Lower lobe of right lung (tissue), 2 donors: ENCODE measurements at regions not wholly inside any gene's neighbourhood (a gene's known extent, or its start where the extent isn't known, plus 50 kb on each side); places are given as distances from the start of the nearest gene placed in this dataset.

ENCODE experiments used
- ATAC-seq, 2 donors: fragments of 200-7000 bp; cut with Tn5 transposase; one replicate each; pipeline ENCODE4 v1.9.1; 2020 to 2022; ENCODE audit warnings: mild to moderate bottlenecking in 2 of 2, moderate library complexity in 2 of 2
- DNase-seq: peaks from one replicate; pipeline ENCODE4 v3.0.0-alpha.2; 2020
- H3K27ac ChIP-seq: fragments of 200-600 bp; one replicate; pipeline ENCODE4 v1.8.0; 2022
- H3K27me3 ChIP-seq: fragments of 200-600 bp; one replicate; pipeline ENCODE4 v1.8.0; 2022; ENCODE audit warnings: low read depth
- H3K36me3 ChIP-seq: fragments of 200-600 bp; one replicate; pipeline ENCODE4 v1.8.0; 2022; ENCODE audit warnings: mild to moderate bottlenecking
- H3K4me1 ChIP-seq: fragments of 200-600 bp; one replicate; pipeline ENCODE4 v1.8.0; 2022
- H3K4me3 ChIP-seq: fragments of 200-600 bp; one replicate; pipeline ENCODE4 v1.8.0; 2022; ENCODE audit warnings: mild to moderate bottlenecking
- H3K9me3 ChIP-seq: fragments of 200-600 bp; one replicate; pipeline ENCODE4 v1.8.0; 2022
- intact Hi-C: fragments of 100-400 bp; cut with DNase I; formaldehyde crosslinking; loops from one replicate; pipeline ENCODE4 v1.11.0; 2022
- TF ChIP-seq, protein P1 (sequence below): fragments of 200-600 bp; IDR thresholded peaks from one replicate; pipeline ENCODE4 v1.8.0; 2022; ENCODE audit warnings: antibody characterized with exemption, mild to moderate bottlenecking
- donor health status: DM: no; HTN: yes; CAD: no; lungs with severe emphysema.

DNA sequence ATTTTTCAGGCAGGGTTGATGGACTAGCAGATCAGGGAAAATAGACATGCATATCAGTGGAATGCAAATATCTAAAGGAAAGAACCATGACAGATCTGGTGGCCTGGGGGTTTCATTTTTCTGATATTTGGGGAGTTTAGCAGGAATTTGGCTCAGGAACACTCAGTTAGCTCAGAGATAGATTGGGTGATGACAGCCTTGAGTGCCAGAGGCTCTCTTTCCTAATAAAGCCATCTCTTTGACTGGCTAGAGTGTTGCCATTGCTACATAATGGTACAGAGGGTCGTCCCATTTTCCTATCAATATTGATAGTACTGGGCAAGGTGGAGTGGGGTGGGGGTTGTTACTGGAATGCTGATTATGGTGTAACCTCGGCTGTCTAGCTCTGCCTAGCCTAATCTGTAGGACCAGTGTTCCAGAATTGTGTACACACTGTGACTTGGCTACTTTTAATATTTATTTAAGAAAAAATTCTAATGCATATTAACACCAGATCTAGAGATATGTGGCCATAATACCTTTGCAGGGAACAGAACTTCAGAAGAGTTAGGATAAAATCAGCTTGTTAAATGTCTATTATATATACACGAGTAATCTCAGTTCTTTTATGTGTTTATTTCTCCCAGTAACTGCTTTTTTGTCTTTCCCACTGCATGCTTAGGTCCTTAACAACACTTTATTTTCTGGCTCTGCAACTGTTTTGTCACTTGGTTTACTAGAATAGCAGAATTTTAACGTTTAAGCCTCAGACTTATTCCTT lies 145.0 kb upstream of the SPOCK3 start:
- no peaks in the 10 kb centered on the region for H3K27me3 ChIP-seq
- H3K4me3 ChIP-seq = no peak overlapping the region
- H3K27ac ChIP-seq = no peak overlapping the region
- intact Hi-C loops = no loop called here
- ATAC-seq (no peak), DNase-seq (no peak)
- H3K36me3 ChIP-seq = no peaks in the 10 kb centered on the region
- TF ChIP-seq, protein P1, sequence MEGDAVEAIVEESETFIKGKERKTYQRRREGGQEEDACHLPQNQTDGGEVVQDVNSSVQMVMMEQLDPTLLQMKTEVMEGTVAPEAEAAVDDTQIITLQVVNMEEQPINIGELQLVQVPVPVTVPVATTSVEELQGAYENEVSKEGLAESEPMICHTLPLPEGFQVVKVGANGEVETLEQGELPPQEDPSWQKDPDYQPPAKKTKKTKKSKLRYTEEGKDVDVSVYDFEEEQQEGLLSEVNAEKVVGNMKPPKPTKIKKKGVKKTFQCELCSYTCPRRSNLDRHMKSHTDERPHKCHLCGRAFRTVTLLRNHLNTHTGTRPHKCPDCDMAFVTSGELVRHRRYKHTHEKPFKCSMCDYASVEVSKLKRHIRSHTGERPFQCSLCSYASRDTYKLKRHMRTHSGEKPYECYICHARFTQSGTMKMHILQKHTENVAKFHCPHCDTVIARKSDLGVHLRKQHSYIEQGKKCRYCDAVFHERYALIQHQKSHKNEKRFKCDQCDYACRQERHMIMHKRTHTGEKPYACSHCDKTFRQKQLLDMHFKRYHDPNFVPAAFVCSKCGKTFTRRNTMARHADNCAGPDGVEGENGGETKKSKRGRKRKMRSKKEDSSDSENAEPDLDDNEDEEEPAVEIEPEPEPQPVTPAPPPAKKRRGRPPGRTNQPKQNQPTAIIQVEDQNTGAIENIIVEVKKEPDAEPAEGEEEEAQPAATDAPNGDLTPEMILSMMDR = no peak
- no peaks in the 10 kb centered on the region for H3K9me3 ChIP-seq
- no peaks in the 10 kb centered on the region for H3K4me1 ChIP-seq

DNA sequence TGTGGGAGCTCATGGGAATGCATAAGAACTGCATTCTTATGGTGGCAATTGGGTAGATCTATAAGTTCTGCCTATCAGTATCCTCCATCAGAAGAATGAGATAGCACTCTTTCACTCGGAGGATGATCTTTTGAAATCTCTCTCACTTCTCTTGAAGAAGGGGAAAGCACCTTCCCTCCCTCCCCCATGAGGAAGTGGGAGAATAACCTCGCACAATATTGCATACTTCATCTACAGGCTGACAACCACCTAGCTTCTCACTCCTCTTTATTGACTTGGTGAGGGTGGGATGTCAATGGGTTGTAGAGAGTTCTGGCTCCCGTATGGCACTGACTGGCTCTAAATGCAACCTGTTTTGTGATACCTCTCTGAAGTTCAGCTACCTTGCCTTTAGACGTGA lies 146.7 kb upstream of the SPOCK3 start:
- Histone ChIP-seq H3K4me1 (no peaks in the 10 kb centered on the region), H3K4me3 (no peak overlapping the region), H3K27me3 (no peaks in the 10 kb centered on the region), H3K36me3 (no peaks in the 10 kb centered on the region), H3K9me3 (no peaks in the 10 kb centered on the region), H3K27ac (no peak overlapping the region)
- TF ChIP-seq, protein P1 = no peak
- ATAC-seq (no peak), DNase-seq (no peak)
- intact Hi-C loops = no loop called here

DNA sequence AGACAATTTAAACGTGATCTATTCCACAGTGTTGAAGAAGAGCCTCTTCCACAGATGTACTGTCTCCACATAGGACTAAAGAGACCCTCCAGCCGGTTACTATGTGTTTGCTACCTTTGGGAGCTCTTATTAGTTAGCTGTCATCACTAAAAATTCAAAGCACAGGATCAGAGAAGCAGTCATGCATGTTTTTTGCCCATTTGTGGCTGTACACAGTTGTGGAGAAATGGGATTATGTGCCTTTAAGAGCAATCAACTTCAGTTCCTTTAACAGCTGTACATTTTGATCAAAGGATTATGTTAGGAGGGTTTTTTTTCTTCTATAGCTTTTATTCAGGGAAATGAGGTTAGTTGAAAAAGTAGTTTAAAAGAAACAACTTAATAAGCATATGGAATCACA lies 149.0 kb upstream of the SPOCK3 start:
- Histone ChIP-seq H3K27me3 (no peaks in the 10 kb centered on the region), H3K27ac (no peak overlapping the region), H3K4me1 (no peaks in the 10 kb centered on the region), H3K36me3 (no peaks in the 10 kb centered on the region), H3K4me3 (no peak overlapping the region), H3K9me3 (no peaks in the 10 kb centered on the region)
- TF ChIP-seq, protein P1 = no peak
- intact Hi-C loops = no loop called here
- no peak for ATAC-seq
- no peak for DNase-seq

DNA sequence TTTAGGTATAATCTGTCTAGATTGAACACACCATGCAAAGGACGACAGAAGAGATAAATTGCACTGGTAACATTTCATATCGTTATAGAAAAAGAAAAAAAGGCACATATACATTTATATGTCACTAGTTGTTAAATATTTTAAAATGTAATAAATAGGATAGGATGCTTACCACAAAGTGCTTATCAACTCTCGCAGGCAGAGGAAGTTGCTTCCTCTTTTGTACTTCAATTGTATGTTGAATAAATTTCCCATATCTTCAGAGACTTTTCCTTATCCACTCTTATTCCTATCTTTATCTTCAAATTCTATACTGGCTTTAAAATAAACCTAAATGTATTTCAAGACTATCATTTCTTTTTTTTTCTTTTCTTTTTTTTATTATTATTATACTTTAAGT lies 163.3 kb upstream of the SPOCK3 start:
- no peak for ATAC-seq
- no peaks in the 10 kb centered on the region for H3K4me1 ChIP-seq
- H3K9me3 ChIP-seq = no peaks in the 10 kb centered on the region
- DNase-seq = no peak
- H3K27me3 ChIP-seq = no peaks in the 10 kb centered on the region
- intact Hi-C loops = no loop called here
- H3K4me3 ChIP-seq = no peak overlapping the region
- H3K36me3 ChIP-seq = no peaks in the 10 kb centered on the region
- no peak overlapping the region for H3K27ac ChIP-seq
- TF ChIP-seq, protein P1 = no peak

DNA sequence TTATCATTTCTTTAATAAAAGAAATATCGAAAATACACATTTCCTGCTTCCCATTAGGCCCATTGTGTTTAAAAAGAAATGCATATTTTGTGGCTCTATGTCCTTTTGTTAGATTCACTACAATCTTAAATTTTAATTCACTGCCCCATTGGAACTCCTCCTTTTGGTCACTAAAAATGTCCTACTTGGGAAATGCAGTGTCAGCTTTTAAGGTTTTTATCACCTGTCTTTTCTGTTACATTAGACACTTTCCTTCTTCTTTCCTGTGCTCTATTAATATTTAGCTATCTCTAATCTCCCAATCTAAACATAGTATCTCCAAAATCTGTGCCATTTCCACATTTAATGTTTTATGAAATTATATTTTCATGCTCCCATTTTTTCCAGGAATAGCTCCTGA lies 164.9 kb upstream of the SPOCK3 start:
- intact Hi-C loops = no loop called here
- H3K9me3 ChIP-seq = no peaks in the 10 kb centered on the region
- no peak overlapping the region for H3K4me3 ChIP-seq
- no peaks in the 10 kb centered on the region for H3K27me3 ChIP-seq
- H3K4me1 ChIP-seq = no peaks in the 10 kb centered on the region
- TF ChIP-seq, protein P1 = no peak
- DNase-seq = no peak
- no peak overlapping the region for H3K27ac ChIP-seq
- ATAC-seq = no peak
- no peaks in the 10 kb centered on the region for H3K36me3 ChIP-seq
